ENCODE measurements at regions not wholly inside any gene's neighbourhood (a gene's known extent, or its start where the extent isn't known, plus 50 kb on each side); places are given as distances from the start of the nearest gene placed in this dataset.

DNA sequence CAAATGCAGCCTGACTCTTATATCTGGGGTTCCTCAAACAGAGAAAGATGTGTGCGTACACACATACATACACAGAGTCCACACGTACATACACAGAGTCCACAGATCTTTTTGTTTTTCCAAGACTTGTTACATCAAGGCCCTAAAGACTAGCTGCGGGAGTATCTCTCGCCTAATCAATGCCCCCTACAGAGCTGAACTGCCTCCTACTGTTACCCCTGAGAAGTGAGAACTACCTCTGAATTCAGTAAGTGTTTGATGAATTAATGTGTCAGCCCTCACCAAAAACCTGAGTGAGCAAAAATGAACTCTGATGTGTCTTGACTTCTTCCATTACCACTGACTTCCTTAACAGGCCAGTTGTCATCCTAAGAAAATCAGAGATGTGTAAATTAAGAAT is 351.2 kb downstream of the HHIPL2 start:
- TF ChIP-seq EZH2 (optimal IDR thresholded peaks at IDR 0.05; ENCODE audit: low read depth, low read length) (no peak), CTCF (IDR thresholded peaks at IDR 0.05; ENCODE audit: low read length) (no peak), EZH2phosphoT487 (IDR thresholded peaks at IDR 0.05; ENCODE audit: low read length) (no peak)
